Ovary (tissue), 3 donors: ENCODE measurements at regions not wholly inside any gene's neighbourhood (a gene's known extent, or its start where the extent isn't known, plus 50 kb on each side); places are given as distances from the start of the nearest gene placed in this dataset.

Source experiments
- CTCF ChIP-seq, 3 donors: fragments of 450-650 bp in 2 of 3; fragments of 200-600 bp in 1 of 3; IDR thresholded peaks; one replicate each; pipeline versions ENCODE4 v1.5.1 to v1.8.0; 2016 to 2022; ENCODE audit warnings: antibody characterized with exemption in 3 of 3, mild to moderate bottlenecking in 1 of 3
- POLR2A ChIP-seq: fragments of 450-650 bp; IDR thresholded peaks from one replicate; pipeline ENCODE4 v1.6.1; 2017; ENCODE audit warnings: antibody characterized with exemption, mild to moderate bottlenecking, moderate library complexity
- donor health status: DM: no; HTN: no; CAD: no.

- TF ChIP-seq CTCF (IDR thresholded peaks at IDR 0.05): no peak
- no peak for TF ChIP-seq POLR2A
Observed at GRCh38 chr2:76247006-76247405, 536.3 kb upstream of the GCFC2 start.
